Panc1 (cell line): ENCODE measurements at regions not wholly inside any gene's neighbourhood (a gene's known extent, or its start where the extent isn't known, plus 50 kb on each side); places are given as distances from the start of the nearest gene placed in this dataset.

Source experiments
- ATAC-seq: fragments of 200-7000 bp; cut with Tn5 transposase; 2 replicates; pipeline ENCODE4 v1.9.1; 2020; ENCODE audit warnings: mild to moderate bottlenecking, moderate library complexity
- BruUV-seq: library from RNA; stranded (reverse); fragments of 400-500 nt; replicated peaks from 2 replicates; lab custom pipeline; 2021; lab: Mats Ljungman, UMichigan
- CTCF ChIA-PET: fragments of 300-600 bp; sonication (Branson Sonifier 250); formaldehyde crosslinking; loops from one replicate; lab custom pipeline; 2022; ENCODE audit warnings: antibody characterized with exemption; lab: Charles Lee
- POLR2A ChIA-PET: fragments of 300-600 bp; sonication (Branson Sonifier 250); formaldehyde crosslinking; loops from one replicate; lab custom pipeline; 2022; ENCODE audit warnings: antibody characterized with exemption; lab: Charles Lee
- DNase-seq: peaks from one replicate; pipeline ENCODE4 v3.0.0-alpha.2; 2010; ENCODE audit warnings: low read depth, low spot score
- H3K27ac ChIP-seq: 2 replicates; pipeline ENCODE4 v1.5.1; 2011; ENCODE audit warnings: mild to moderate bottlenecking, low read length, inconsistent platforms
- H3K27me3 ChIP-seq: fragments of 200-500 bp; sonication (Bioruptor generic); 2 replicates; pipeline ENCODE4 v1.6.0; 2014; ENCODE audit warnings: low read length, inconsistent platforms; ENCODE audit not compliant: control insufficient read depth, insufficient read depth
- H3K36me3 ChIP-seq: fragments of 200-500 bp; sonication (Bioruptor generic); 2 replicates; pipeline ENCODE4 v1.5.1; 2014; ENCODE audit warnings: inconsistent platforms, mild to moderate bottlenecking, low read length, moderate library complexity; ENCODE audit not compliant: control insufficient read depth, insufficient read depth
- H3K4me1 ChIP-seq: 2 replicates; pipeline ENCODE4 v1.5.1; 2011; ENCODE audit warnings: inconsistent platforms, mild to moderate bottlenecking, low read length, moderate library complexity; ENCODE audit not compliant: control insufficient read depth, insufficient read depth
- H3K4me3 ChIP-seq, 2 experiments: 2 replicates each; pipeline ENCODE4 v1.5.1; 2011 to 2012; ENCODE audit warnings: low read depth in 2 of 2, low read length in 2 of 2, mild to moderate bottlenecking in 2 of 2, inconsistent platforms in 1 of 2, moderate library complexity in 1 of 2
- H3K9me3 ChIP-seq: fragments of 200-500 bp; sonication (Bioruptor generic); 2 replicates; pipeline ENCODE4 v1.5.1; 2014; ENCODE audit warnings: low read depth, mild to moderate bottlenecking, inconsistent platforms, low read length, moderate library complexity; ENCODE audit not compliant: control insufficient read depth, insufficient read depth
- CTCF ChIP-seq: fragments of 450-650 bp; IDR thresholded peaks from 2 replicates; pipeline ENCODE4 v1.5.1; 2017; ENCODE audit warnings: mild to moderate bottlenecking
- POLR2AphosphoS5 ChIP-seq: IDR thresholded peaks from 2 replicates; pipeline ENCODE4 v1.6.1; 2012; ENCODE audit warnings: mild to moderate bottlenecking, low read depth, low read length, moderate library complexity
- REST ChIP-seq, 2 experiments: IDR thresholded peaks; 2 replicates each; pipeline ENCODE4 v1.6.1; 2011 to 2012; ENCODE audit warnings: low read depth in 2 of 2, control low read depth in 1 of 2, low read length in 1 of 2, mild to moderate bottlenecking in 1 of 2, moderate library complexity in 1 of 2; ENCODE audit not compliant: insufficient read depth in 1 of 2
- SIN3A ChIP-seq: IDR thresholded peaks from 2 replicates; pipeline ENCODE4 v1.6.1; 2012; ENCODE audit warnings: low read depth, mild to moderate bottlenecking, low read length, moderate library complexity, borderline replicate concordance; ENCODE audit not compliant: insufficient read depth
- TCF7L2 ChIP-seq: IDR thresholded peaks from 2 replicates; pipeline ENCODE4 v1.6.1; 2011; ENCODE audit warnings: mild to moderate bottlenecking, low read depth, low read length, inconsistent platforms
- in situ Hi-C: cut with HindIII; loops from 2 replicates; pipeline ENCODE4 v1.10.0; 2016; ENCODE audit warnings: low sequenced_read_pairs, low pct_unique_long_range_greater_than_20kb
- intact Hi-C: fragments of 100-400 bp; cut with micrococcal nuclease; formaldehyde crosslinking; loops from one replicate; pipeline ENCODE4 v1.10.0; 2022; ENCODE audit not compliant: unreplicated experiment

- ChIA-PET CTCF (interaction anchor here (0.6 kb wide), 1 partner anchor 249 kb away, joined by 3 read pairs; no protein-coding TSS in a partner anchor), POLR2A (interaction anchor here (0.6 kb wide), 1 partner anchor 205 kb away, joined by 4 read pairs; no protein-coding TSS in a partner anchor)
- in situ Hi-C loops (no loop called here), intact Hi-C loops (no loop called here)
- no peak for ATAC-seq
- Histone ChIP-seq H3K4me1 (no peaks in the 10 kb centered on the region), H3K4me3 (no peak overlapping the region), H3K27me3 (no peaks in the 10 kb centered on the region), H3K27ac (no peak overlapping the region), H3K36me3 (no peaks in the 10 kb centered on the region), H3K9me3 (no peaks in the 10 kb centered on the region)
- DNase-seq: no peak
- no TSS peak for BruUV-seq
- TF ChIP-seq TCF7L2: no peak
- TF ChIP-seq POLR2AphosphoS5: no peak
- no peak for TF ChIP-seq CTCF
- TF ChIP-seq REST (IDR thresholded peaks at IDR 0.05; ENCODE audit: insufficient read depth in 1 of 2, low read depth in 2 of 2, low read length in 1 of 2): no peak
- no peak for TF ChIP-seq SIN3A
Measured at GRCh38 chr21:16116798-16117197, 387.0 kb downstream of the USP25 start.

- ChIA-PET CTCF (no interaction called here), POLR2A (interaction anchor here (0.6 kb wide), 1 partner anchor 205 kb away, joined by 4 read pairs; no protein-coding TSS in a partner anchor)
- H3K4me3 ChIP-seq: no peak overlapping the region
- H3K4me1 ChIP-seq: no peaks in the 10 kb centered on the region
- no peaks in the 10 kb centered on the region for H3K27me3 ChIP-seq
- no peaks in the 10 kb centered on the region for H3K36me3 ChIP-seq
- TF ChIP-seq TCF7L2 (no peak), SIN3A (no peak), CTCF (no peak), POLR2AphosphoS5 (no peak), REST (IDR thresholded peaks at IDR 0.05; ENCODE audit: insufficient read depth in 1 of 2, low read depth in 2 of 2, low read length in 1 of 2) (no peak)
- intact Hi-C loops: no loop called here
- in situ Hi-C loops: no loop called here
- H3K27ac ChIP-seq: no peak overlapping the region
- BruUV-seq: no TSS peak
- H3K9me3 ChIP-seq: no peaks in the 10 kb centered on the region
- DNase-seq (no peak), ATAC-seq (no peak)
Measured at GRCh38 chr21:16117331-16117730, 387.5 kb downstream of the USP25 start.
